HepG2 (cell line): ENCODE measurements at regions not wholly inside any gene's neighbourhood (a gene's known extent, or its start where the extent isn't known, plus 50 kb on each side); places are given as distances from the start of the nearest gene placed in this dataset.

Source experiments
- ATAC-seq: fragments of 200-7000 bp; cut with Tn5 transposase; 3 replicates; pipeline ENCODE4 v1.9.1; 2020; ENCODE audit warnings: mild to moderate bottlenecking, moderate library complexity
- BruUV-seq: library from RNA; stranded (reverse); fragments of 400-500 nt; replicated peaks from 2 replicates; lab custom pipeline; 2021; lab: Mats Ljungman, UMichigan
- CTCF ChIA-PET: fragments of 300-600 bp; formaldehyde crosslinking; extraction: SDS; loops from one replicate; lab custom pipeline; 2021; ENCODE audit warnings: low total read pairs, inconsistent platforms, low intra/inter-chr PET ratio; lab: Yijun Ruan, JAX
- POLR2A ChIA-PET: fragments of 350-600 bp; sonication (Branson Sonifier 250); formaldehyde crosslinking; loops from one replicate; lab custom pipeline; 2020; ENCODE audit warnings: antibody characterized with exemption, inconsistent platforms; lab: Yijun Ruan, JAX
- DNase-seq: peaks from one replicate; pipeline ENCODE4 v3.0.0-alpha.2; 2015; ENCODE audit warnings: low spot score
- FAIRE-seq: peaks from 3 replicates; lab custom pipeline; 2011; peaks lifted over from hg19 to GRCh38; lab: Jason Lieb, UNC
- H2AFZ ChIP-seq: one replicate; pipeline ENCODE4 v1.6.1; 2011; ENCODE audit warnings: low read length, inconsistent platforms
- H3K27ac ChIP-seq: fragments of 300-600 bp; 3 replicates; pipeline ENCODE4 v1.8.0; 2011; ENCODE audit warnings: mixed run types, mild to moderate bottlenecking, mixed read lengths, low read length, inconsistent platforms; ENCODE audit not compliant: insufficient read depth; ENCODE audit errors: extremely low read length
- H3K27me3 ChIP-seq, 2 experiments: fragments of 200-600 bp in 1 of 2; 2 replicates in 1 of 2; 3 replicates in 1 of 2; pipeline versions ENCODE4 v1.6.0 to v1.8.0; 2011; ENCODE audit warnings: low read length in 2 of 2, mild to moderate bottlenecking in 2 of 2, moderate library complexity in 2 of 2, inconsistent platforms in 1 of 2; ENCODE audit not compliant: insufficient read depth in 2 of 2, control insufficient read depth in 1 of 2
- H3K36me3 ChIP-seq, 2 experiments: fragments of 200-600 bp in 1 of 2; replicated peaks in 1 of 2; 2 replicates in 1 of 2; 3 replicates in 1 of 2; pipeline versions ENCODE4 v1.5.1 to v1.8.0; 2011; ENCODE audit warnings: low read length in 2 of 2, inconsistent platforms in 1 of 2; ENCODE audit not compliant: insufficient read depth in 2 of 2, control insufficient read depth in 1 of 2
- H3K4me1 ChIP-seq: 2 replicates; pipeline ENCODE4 v1.5.1; 2012; ENCODE audit warnings: low read length, inconsistent platforms; ENCODE audit not compliant: insufficient read depth
- H3K4me2 ChIP-seq: 2 replicates; pipeline ENCODE4 v1.6.0; 2011; ENCODE audit warnings: low read depth, low read length, inconsistent platforms
- H3K4me3 ChIP-seq, 3 experiments: fragments of 200-600 bp in 1 of 3; sonication (generic), shearing (Covaris generic) in 1 of 3; replicated peaks in 1 of 3; 2 replicates each; pipeline ENCODE4 v1.5.1; 2011 to 2016; ENCODE audit warnings: low read length in 3 of 3, inconsistent platforms in 2 of 3, low read depth in 2 of 3, mild to moderate bottlenecking in 2 of 3, control low read depth in 1 of 3, mixed read lengths in 1 of 3; ENCODE audit not compliant: insufficient read depth in 1 of 3
- H3K79me2 ChIP-seq: one replicate; pipeline ENCODE4 v1.6.1; 2011; ENCODE audit warnings: low read length, inconsistent platforms; ENCODE audit not compliant: insufficient read depth
- H3K9ac ChIP-seq: 2 replicates; pipeline ENCODE4 v1.6.0; 2011; ENCODE audit warnings: mild to moderate bottlenecking, low read depth, low read length, inconsistent platforms; ENCODE audit not compliant: insufficient read depth
- H3K9me3 ChIP-seq: 2 replicates; pipeline ENCODE4 v1.5.1; 2012; ENCODE audit warnings: mild to moderate bottlenecking, low read length
- H4K20me1 ChIP-seq: 2 replicates; pipeline ENCODE4 v1.6.0; 2011; ENCODE audit warnings: inconsistent platforms, mild to moderate bottlenecking, low read length, moderate library complexity; ENCODE audit not compliant: insufficient read depth
- CENPT ChIP-seq: sonication (generic); formaldehyde crosslinking; IDR thresholded peaks from 2 replicates; pipeline ENCODE4 v1.8.0; 2022; ENCODE audit warnings: low read depth, mild to moderate bottlenecking, moderate library complexity, missing genetic modification reagents
- EP300 ChIP-seq, 3 experiments: sonication (generic) in 1 of 3; formaldehyde crosslinking in 1 of 3; IDR thresholded peaks; 2 replicates each; pipeline versions ENCODE4 v1.5.1 to v1.6.1; 2011 to 2020; ENCODE audit warnings: low read depth in 2 of 3, low read length in 2 of 3, borderline replicate concordance in 1 of 3, improper control_type of control experiment in 1 of 3, mild to moderate bottlenecking in 1 of 3, missing genetic modification reagents in 1 of 3, moderate library complexity in 1 of 3
- PAX8 ChIP-seq: sonication (generic); formaldehyde crosslinking; IDR thresholded peaks from 2 replicates; pipeline ENCODE4 v1.8.0; 2022; ENCODE audit warnings: mild to moderate bottlenecking, missing genetic modification reagents, borderline replicate concordance
- PTBP1 ChIP-seq: fragments of 200-400 bp; formaldehyde crosslinking; IDR thresholded peaks from 2 replicates; pipeline ENCODE4 v1.6.1; 2018; ENCODE audit warnings: low read length, low read depth; ENCODE audit not compliant: poor library complexity, severe bottlenecking
- ZMAT3 ChIP-seq: sonication (generic); formaldehyde crosslinking; conservative IDR thresholded peaks from 2 replicates; pipeline ENCODE4 v1.7.0; 2021; ENCODE audit warnings: missing genetic modification reagents
- ZNF143 ChIP-seq: sonication (generic); formaldehyde crosslinking; IDR thresholded peaks from 2 replicates; pipeline ENCODE4 v1.4.0; 2020; ENCODE audit warnings: missing genetic modification reagents
- ZNF367 ChIP-seq: sonication (generic); formaldehyde crosslinking; IDR thresholded peaks from 2 replicates; pipeline ENCODE4 v1.4.0; 2020; ENCODE audit warnings: missing genetic modification reagents, borderline replicate concordance
- ZNF382 ChIP-seq: sonication (generic); formaldehyde crosslinking; IDR thresholded peaks from 2 replicates; pipeline ENCODE4 v1.5.0; 2020; ENCODE audit warnings: missing genetic modification reagents, mild to moderate bottlenecking, borderline replicate concordance
- ZNF761 ChIP-seq: sonication (generic); formaldehyde crosslinking; conservative IDR thresholded peaks from 2 replicates; pipeline ENCODE4 v1.4.0; 2020; ENCODE audit warnings: mild to moderate bottlenecking, missing genetic modification reagents
- WGBS: methylation state at CpG from one replicate; pipeline ENCODE4 v1.1.6; 2017; ENCODE audit warnings: low lambda C conversion rate; 5-methylcytosine and 5-hydroxymethylcytosine counted together
- in situ Hi-C: cut with HindIII; loops from 2 replicates; pipeline ENCODE4 v1.10.0; 2017; ENCODE audit warnings: low pct_unique_long_range_greater_than_20kb; ENCODE audit not compliant: extremely low pct_ligation_motif_present
- intact Hi-C: fragments of 100-400 bp; cut with micrococcal nuclease; formaldehyde crosslinking; loops from one replicate; pipeline ENCODE4 v1.10.0; 2022; ENCODE audit not compliant: unreplicated experiment
- TF ChIP-seq, protein P1 (sequence below): sonication (generic); formaldehyde crosslinking; IDR thresholded peaks from 2 replicates; pipeline ENCODE4 v1.5.1; 2020; ENCODE audit warnings: mild to moderate bottlenecking, moderate library complexity, missing genetic modification reagents
- TF ChIP-seq, protein P2 (sequence below): sonication (generic); formaldehyde crosslinking; IDR thresholded peaks from 2 replicates; pipeline ENCODE4 v1.9.0; 2021; ENCODE audit warnings: mild to moderate bottlenecking, missing genetic modification reagents

DNA sequence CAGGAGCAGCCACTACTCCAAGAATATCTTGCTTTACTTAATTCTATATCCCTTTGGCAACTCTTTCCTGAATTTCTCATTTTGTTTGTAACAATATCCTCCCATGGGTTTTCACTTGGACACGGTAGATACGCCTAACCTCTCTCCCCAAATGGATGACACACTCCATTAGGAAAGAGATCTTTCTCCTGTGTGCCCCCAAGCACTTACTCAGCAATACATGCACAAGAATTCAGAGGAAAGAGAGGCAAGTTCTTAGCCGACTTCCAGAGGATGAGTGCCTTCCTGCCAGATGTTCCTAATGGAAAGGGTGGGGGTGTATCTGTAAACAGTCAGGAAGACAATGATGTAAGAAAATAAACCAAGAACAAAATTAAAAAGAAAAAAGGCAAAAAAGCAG, 844.5 kb downstream of the NLGN4Y start:
- intact Hi-C loops: no loop called here
- H3K27ac ChIP-seq: no peak overlapping the region
- H4K20me1 ChIP-seq: no peaks in the 10 kb centered on the region
- no peaks in the 10 kb centered on the region for H3K9me3 ChIP-seq
- no peaks in the 10 kb centered on the region for H3K79me2 ChIP-seq
- H3K9ac ChIP-seq: no peak overlapping the region
- no peaks in the 10 kb centered on the region for H3K36me3 ChIP-seq
- H3K4me1 ChIP-seq: no peaks in the 10 kb centered on the region
- DNase-seq (no peak), ATAC-seq (no peak), FAIRE-seq (no peak)
- no peak overlapping the region for H3K4me3 ChIP-seq
- no TSS peak for BruUV-seq
- TF ChIP-seq CENPT (CRISPR knock-in tag): no peak
- no peak for TF ChIP-seq ZMAT3 (CRISPR knock-in tag)
- TF ChIP-seq PAX8 (CRISPR knock-in tag): no peak
- TF ChIP-seq EP300 (IDR thresholded peaks at IDR 0.05; ENCODE audit: low read depth in 2 of 2, low read length in 2 of 2): no peak
- no peak for TF ChIP-seq EP300 (CRISPR knock-in tag; IDR thresholded peaks at IDR 0.05; ENCODE audit: borderline replicate concordance)
- TF ChIP-seq ZNF761 (CRISPR knock-in tag): no peak
- no peak for TF ChIP-seq ZNF367 (CRISPR knock-in tag)
- in situ Hi-C loops: no loop called here
- H3K4me2 ChIP-seq: no peak overlapping the region
- ChIA-PET POLR2A (no interaction called here), CTCF (no interaction called here)
- H2AFZ ChIP-seq: no peak overlapping the region
- no peaks in the 10 kb centered on the region for H3K27me3 ChIP-seq
- WGBS: 5% methylated on average over 3 of the region's 3 CpGs

DNA sequence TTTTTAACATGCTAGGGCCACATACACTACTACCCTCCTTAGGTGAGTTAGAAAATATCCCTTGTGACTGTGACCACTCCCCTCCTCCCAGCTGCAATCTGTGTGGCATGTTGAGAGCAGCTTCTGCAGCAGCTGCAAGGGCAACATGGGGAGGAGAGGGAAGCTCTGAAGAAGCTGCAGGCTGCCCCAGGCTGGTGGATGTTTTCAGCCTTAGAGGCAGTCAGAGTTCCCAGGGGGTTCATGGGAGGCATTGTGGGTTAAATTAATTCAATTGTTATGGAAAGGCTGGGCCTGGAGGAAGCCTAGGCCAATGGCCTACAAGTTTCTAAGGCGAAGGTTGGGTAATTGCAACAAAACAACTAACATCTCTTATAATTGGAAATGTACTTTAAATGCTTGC, 860.8 kb downstream of the NLGN4Y start:
- H3K4me2 ChIP-seq: no peak overlapping the region
- no CpG with 5 or more reads among the region's 1 CpG for WGBS
- BruUV-seq: no TSS peak
- H3K27me3 ChIP-seq: no peaks in the 10 kb centered on the region
- in situ Hi-C loops: no loop called here
- ATAC-seq (no peak), FAIRE-seq (no peak), DNase-seq (no peak)
- H4K20me1 ChIP-seq: no peaks in the 10 kb centered on the region
- H3K9me3 ChIP-seq: no peaks in the 10 kb centered on the region
- no peaks in the 10 kb centered on the region for H3K4me1 ChIP-seq
- H3K79me2 ChIP-seq: no peaks in the 10 kb centered on the region
- intact Hi-C loops: no loop called here
- ChIA-PET CTCF (no interaction called here), POLR2A (no interaction called here)
- no peak overlapping the region for H3K4me3 ChIP-seq
- H3K9ac ChIP-seq: no peak overlapping the region
- no peak overlapping the region for H3K27ac ChIP-seq
- no peak overlapping the region for H2AFZ ChIP-seq
- H3K36me3 ChIP-seq: no peaks in the 10 kb centered on the region
- TF ChIP-seq, protein P1, sequence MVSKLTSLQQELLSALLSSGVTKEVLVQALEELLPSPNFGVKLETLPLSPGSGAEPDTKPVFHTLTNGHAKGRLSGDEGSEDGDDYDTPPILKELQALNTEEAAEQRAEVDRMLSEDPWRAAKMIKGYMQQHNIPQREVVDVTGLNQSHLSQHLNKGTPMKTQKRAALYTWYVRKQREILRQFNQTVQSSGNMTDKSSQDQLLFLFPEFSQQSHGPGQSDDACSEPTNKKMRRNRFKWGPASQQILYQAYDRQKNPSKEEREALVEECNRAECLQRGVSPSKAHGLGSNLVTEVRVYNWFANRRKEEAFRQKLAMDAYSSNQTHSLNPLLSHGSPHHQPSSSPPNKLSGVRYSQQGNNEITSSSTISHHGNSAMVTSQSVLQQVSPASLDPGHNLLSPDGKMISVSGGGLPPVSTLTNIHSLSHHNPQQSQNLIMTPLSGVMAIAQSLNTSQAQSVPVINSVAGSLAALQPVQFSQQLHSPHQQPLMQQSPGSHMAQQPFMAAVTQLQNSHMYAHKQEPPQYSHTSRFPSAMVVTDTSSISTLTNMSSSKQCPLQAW: no peak
- TF ChIP-seq, protein P2, sequence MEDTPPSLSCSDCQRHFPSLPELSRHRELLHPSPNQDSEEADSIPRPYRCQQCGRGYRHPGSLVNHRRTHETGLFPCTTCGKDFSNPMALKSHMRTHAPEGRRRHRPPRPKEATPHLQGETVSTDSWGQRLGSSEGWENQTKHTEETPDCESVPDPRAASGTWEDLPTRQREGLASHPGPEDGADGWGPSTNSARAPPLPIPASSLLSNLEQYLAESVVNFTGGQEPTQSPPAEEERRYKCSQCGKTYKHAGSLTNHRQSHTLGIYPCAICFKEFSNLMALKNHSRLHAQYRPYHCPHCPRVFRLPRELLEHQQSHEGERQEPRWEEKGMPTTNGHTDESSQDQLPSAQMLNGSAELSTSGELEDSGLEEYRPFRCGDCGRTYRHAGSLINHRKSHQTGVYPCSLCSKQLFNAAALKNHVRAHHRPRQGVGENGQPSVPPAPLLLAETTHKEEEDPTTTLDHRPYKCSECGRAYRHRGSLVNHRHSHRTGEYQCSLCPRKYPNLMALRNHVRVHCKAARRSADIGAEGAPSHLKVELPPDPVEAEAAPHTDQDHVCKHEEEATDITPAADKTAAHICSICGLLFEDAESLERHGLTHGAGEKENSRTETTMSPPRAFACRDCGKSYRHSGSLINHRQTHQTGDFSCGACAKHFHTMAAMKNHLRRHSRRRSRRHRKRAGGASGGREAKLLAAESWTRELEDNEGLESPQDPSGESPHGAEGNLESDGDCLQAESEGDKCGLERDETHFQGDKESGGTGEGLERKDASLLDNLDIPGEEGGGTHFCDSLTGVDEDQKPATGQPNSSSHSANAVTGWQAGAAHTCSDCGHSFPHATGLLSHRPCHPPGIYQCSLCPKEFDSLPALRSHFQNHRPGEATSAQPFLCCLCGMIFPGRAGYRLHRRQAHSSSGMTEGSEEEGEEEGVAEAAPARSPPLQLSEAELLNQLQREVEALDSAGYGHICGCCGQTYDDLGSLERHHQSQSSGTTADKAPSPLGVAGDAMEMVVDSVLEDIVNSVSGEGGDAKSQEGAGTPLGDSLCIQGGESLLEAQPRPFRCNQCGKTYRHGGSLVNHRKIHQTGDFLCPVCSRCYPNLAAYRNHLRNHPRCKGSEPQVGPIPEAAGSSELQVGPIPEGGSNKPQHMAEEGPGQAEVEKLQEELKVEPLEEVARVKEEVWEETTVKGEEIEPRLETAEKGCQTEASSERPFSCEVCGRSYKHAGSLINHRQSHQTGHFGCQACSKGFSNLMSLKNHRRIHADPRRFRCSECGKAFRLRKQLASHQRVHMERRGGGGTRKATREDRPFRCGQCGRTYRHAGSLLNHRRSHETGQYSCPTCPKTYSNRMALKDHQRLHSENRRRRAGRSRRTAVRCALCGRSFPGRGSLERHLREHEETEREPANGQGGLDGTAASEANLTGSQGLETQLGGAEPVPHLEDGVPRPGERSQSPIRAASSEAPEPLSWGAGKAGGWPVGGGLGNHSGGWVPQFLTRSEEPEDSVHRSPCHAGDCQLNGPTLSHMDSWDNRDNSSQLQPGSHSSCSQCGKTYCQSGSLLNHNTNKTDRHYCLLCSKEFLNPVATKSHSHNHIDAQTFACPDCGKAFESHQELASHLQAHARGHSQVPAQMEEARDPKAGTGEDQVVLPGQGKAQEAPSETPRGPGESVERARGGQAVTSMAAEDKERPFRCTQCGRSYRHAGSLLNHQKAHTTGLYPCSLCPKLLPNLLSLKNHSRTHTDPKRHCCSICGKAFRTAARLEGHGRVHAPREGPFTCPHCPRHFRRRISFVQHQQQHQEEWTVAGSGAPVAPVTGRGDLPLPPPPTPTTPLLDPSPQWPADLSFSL (CRISPR knock-in tag): no peak
- TF ChIP-seq ZNF382 (CRISPR knock-in tag) (no peak), PTBP1 (no peak), ZNF143 (CRISPR knock-in tag) (no peak)
